Adipose tissue (tissue), 3 donors: ENCODE measurements at regions not wholly inside any gene's neighbourhood (a gene's known extent, or its start where the extent isn't known, plus 50 kb on each side); places are given as distances from the start of the nearest gene placed in this dataset.
"Not testable (repeated sequence)": the region's sequence is repeated elsewhere in the genome, so short reads cannot be mapped to it uniquely, and the experiment has no call there.

ENCODE experiments used
- H3K27ac ChIP-seq: one replicate; pipeline ENCODE4 v1.5.1; 2013; ENCODE audit warnings: low read depth, low read length
- WGBS, 3 donors: extraction: QIAGEN DNeasy Blood & Tissue Kit; methylation state at CpG; one replicate each; pipeline ENCODE4 v1.1.7; 2013; 5-methylcytosine and 5-hydroxymethylcytosine counted together
- donor health status: healthy with polysubstance abuse.
- donor health status: Bipolar disorder and iron deficiency.
- donor health status: healthy.

DNA sequence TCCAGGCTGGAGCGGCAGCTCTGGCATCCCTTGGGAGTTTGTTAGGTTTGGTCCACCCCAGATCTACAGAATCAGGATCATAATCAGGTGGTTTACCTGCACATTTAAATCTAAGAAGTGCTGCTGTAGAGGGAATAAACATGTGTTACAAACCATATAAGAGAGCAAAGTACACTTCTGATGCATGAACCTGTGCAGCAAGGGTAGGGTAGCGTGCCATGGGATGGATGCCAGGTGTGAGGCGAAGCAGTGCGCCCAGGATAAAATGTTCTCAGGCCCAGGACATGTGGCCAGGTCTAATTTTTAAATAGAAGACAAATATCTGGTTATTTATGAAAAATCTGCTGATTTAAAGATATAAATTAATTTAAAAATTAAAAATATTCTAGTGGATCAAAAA, 308.8 kb upstream of the USP24 start:
- WGBS, 3 donors = 61 to 95% (median 86%) methylated on average over 4 of the region's 4 CpGs
- H3K27ac ChIP-seq = no peak overlapping the region

- 43 to 96% (median 73%) methylated on average over 2 of the region's 2 CpGs for WGBS, 3 donors
- no peak overlapping the region for H3K27ac ChIP-seq
Measured at GRCh38 chr1:55522982-55523381, 307.8 kb upstream of the USP24 start.

- no peak overlapping the region for H3K27ac ChIP-seq
- WGBS, 3 donors = 69 to 79% (median 74%) methylated on average over 7 of the region's 7 CpGs
Measured at GRCh38 chr1:55522353-55522903, 307.3 kb upstream of the USP24 start.

GRCh38 chr1:55520861-55521260, 305.7 kb upstream of the USP24 start:
- no peak overlapping the region for H3K27ac ChIP-seq
- WGBS, 3 donors = 89 to 96% (median 91%) methylated on average over 2 of the region's 2 CpGs

DNA sequence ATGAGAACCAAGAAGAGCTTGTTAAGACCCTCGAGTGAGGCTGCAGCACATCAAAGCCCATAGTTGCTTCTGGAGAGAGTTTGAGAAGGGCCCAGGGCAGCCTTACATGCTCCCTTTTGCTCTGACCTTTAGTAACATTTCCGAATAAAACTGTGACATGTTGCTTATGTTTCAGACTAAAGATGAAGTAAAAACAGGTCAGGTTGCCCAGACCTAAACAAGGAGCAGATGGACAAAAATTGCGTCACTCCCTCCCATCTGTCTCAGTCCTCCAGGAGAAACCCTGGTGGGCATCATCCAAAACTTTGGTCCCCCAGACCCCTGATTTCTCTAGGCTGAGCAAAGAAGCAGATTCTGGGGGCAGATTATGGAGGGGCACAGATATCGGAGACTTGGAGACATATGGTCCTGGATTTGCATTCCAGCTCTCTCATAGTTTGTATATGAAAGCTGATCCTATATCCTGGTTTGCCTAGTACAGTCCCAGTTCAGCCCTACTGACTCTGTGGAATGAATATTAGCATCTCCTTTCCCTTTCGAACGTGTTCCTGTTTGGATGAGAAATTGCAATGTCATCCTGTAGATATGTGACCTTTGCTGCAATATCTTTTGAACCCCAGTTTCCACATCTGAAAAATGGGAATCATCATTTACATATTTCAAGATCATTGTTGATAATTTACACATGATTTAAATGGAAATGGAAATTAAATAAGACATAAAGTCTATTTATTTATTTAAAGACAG, 304.9 kb upstream of the USP24 start:
- WGBS, 3 donors = 78 to 85% (median 79%) methylated on average over 6 of the region's 6 CpGs
- H3K27ac ChIP-seq = no peak overlapping the region

DNA sequence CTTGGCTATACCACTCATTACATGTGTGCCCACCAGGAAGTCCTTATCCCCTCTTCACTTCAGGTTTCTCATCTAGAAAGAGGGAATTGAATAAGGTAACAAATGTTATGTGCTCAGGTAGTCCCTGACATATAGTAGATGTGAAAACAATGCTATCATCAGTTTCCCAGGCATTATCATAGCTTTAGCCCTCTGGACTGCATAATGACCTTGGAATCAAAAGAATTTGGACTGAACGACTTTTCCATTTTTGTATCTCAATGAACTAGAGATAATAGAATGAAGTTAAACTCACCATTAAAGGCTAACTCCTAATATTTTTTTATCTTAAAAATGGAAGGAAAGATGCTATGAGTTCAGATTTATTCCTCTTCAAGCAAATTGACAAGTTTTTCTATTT, 304.1 kb upstream of the USP24 start:
- 26 to 72% (median 65%) methylated on average over 1 of the region's 1 CpG for WGBS, 3 donors
- H3K27ac ChIP-seq = no peak overlapping the region

GRCh38 chr1:55517036-55517435, 301.9 kb upstream of the USP24 start:
- WGBS, 3 donors = 75 to 86% (median 77%) methylated on average over 5 of the region's 5 CpGs
- no peak overlapping the region for H3K27ac ChIP-seq

- WGBS, 3 donors = 62 to 81% (median 77%) methylated on average over 4 of the region's 4 CpGs
- not testable (repeated sequence) for H3K27ac ChIP-seq
Measured at GRCh38 chr1:55514571-55514970, 299.4 kb upstream of the USP24 start.

DNA sequence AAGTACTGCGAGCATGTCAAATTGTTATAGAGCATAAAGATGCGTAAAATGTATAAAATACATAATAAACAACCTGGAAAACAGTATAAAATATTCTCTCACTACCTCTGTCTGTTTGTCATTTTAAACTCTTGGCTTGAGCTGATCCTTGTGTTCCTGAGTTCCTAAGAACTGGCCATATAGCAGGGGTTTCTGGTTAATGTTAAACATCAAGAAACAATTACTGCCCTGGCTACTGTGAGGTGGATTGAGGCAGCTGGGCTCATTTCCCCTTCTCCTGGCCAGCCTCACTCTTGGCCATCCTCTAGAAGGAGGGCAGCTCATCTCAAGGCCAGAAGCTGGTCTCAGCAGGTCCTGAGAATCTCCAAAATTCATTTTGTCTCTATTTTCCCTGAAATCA, 297.3 kb upstream of the USP24 start:
- 97 to 99% (median 98%) methylated on average over 2 of the region's 2 CpGs for WGBS, 3 donors
- H3K27ac ChIP-seq = no peak overlapping the region

DNA sequence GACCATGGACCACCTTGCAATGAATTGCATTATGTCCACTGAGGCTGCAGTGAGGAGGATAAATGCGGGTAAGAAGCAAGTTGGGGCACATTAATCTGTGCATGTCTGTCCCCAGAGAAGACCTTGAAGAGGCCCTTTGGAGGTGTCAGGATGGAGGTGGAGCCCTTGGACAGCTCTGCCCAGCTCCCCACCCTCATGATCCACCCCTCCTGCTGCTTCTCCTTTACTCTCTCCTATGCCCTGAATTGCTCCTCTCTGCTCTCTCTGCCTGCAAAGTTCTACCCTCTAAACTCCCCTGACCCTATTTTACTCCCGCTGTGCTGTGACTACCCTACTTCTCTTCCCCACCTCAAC, 292.4 kb upstream of the USP24 start:
- H3K27ac ChIP-seq = no peak overlapping the region
- WGBS, 3 donors = 80 to 98% (median 95%) methylated on average over 2 of the region's 2 CpGs

- H3K27ac ChIP-seq = no peak overlapping the region
- WGBS, 3 donors = 80 to 84% (median 84%) methylated on average over 6 of the region's 6 CpGs
Measured at GRCh38 chr1:55506740-55507577, 291.8 kb upstream of the USP24 start.

DNA sequence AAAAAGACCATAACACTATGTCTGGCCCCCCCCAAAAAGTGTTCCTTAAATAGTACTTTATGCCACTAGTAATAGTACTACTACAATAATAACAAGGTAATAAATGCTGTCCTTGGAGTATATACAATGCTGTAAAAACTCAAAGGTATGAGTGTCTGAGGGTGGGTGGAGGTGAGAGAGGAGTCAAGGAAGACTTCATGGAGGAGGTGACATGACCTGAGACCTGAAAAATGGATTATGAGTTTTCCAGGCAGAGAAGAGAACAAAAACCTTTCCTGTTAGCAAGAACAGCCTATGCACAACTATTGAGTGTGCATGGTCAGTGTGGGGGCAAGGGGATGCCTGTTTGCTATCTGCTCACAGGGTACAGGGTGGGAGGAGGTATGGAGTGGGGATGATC, 290.2 kb upstream of the USP24 start:
- no peak overlapping the region for H3K27ac ChIP-seq

DNA sequence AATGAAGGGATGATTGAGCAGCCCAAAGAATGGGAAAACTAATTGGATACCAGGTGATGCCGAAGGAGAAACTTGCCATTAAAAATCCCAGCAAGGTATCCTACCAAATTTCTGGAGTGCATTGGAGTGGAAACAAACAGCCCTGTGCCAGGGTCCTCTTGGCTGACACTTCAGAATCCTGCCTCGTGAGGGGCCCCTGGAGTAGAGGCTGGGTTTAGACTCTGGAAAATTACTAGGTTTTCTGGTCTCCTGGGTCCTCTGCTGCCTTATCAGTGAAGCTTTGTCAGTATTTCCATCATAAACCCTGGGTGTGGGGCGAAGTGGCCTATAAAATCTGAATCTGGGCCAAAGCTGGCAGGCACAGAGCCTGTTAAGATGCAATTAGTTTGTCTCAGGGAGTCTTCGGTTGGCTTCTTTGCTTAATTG, 289.2 kb upstream of the USP24 start:
- 67 to 76% (median 71%) methylated on average over 4 of the region's 4 CpGs for WGBS, 3 donors

DNA sequence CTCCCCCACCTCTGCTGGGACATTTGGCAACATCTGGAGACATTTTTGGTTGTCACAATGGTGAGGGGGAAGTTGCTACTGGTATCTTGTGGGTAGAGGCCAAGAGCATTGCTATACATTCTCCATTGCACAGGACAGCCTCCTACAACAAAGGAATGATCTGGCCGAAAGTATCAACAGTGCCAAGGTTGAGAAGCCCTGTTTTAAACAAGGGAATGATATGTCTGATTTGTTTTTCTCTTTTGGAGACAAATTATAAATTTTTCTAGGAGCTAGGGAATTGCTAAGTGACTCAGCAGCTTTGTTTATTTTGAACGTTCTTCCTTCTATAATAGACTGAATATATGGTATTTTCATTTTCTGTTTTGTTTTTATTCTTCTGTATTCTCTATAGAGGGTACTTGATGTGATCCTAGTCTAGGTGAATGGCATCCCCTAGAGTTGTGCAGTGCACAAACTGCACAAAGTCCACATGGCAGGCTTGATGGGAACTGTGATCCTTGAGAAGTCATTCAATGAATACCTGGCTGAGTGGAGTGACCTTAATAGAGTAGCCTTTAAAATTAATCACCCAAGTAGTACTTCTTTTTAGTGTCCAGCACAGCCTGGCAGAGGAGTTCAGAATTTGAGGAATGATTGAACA, 288.6 kb upstream of the USP24 start:
- 56 to 68% (median 63%) methylated on average over 2 of the region's 2 CpGs for WGBS, 3 donors
- H3K27ac ChIP-seq = no peak overlapping the region

More for the DNA sequence above, 289.2 kb upstream of the USP24 start:
- no peak overlapping the region for H3K27ac ChIP-seq

DNA sequence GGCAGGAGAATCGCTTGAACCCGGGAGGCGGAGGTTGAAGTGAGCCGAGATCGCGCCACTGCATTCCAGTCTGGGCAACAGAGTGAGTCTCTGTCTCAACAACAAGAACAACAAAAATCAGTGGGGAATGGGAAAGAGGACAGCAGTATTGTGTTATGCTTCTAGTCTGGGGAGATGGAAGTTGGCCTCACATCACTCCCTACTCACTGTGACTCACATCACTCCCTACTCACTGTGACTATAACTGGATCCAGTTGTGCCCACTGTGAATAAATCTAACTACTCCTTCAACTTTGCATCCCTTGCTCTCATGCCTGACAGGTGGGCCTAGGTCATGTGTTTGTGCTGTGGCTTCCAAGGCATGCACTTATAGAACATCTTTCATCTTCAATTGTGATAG, 285.4 kb upstream of the USP24 start:
- H3K27ac ChIP-seq = no peak overlapping the region
- WGBS, 3 donors = 95 to 99% (median 96%) methylated on average over 6 of the region's 6 CpGs

GRCh38 chr1:55490547-55490946, 275.4 kb upstream of the USP24 start:
- no peak overlapping the region for H3K27ac ChIP-seq
- WGBS, 3 donors = 47 to 84% (median 67%) methylated on average over 1 of the region's 1 CpG

DNA sequence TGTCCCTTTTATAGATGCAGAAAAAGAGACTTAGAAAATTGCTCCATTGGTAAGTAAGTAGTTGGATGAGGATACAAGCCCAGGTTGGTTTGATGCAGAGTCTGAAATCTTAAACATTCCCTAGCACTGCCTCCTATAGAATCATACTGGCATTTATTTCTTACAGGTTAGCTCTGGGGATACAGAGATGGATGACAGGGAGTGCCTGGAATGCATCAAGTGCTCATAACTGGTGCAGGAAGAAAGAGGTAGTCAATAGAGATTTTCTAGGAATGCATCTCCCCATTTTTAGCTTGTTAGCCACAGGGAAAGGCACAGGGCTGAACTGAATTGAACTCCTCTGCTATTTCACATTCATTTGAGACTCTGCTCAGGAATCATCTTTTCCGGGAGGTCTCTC, 269.0 kb upstream of the USP24 start:
- 89 to 100% (median 94%) methylated on average over 1 of the region's 1 CpG for WGBS, 3 donors

GRCh38 chr1:55483523-55483922, 268.4 kb upstream of the USP24 start:
- WGBS, 3 donors = 67 to 88% (median 74%) methylated on average over 2 of the region's 2 CpGs
- no peak overlapping the region for H3K27ac ChIP-seq

More for the DNA sequence above, 269.0 kb upstream of the USP24 start:
- H3K27ac ChIP-seq = no peak overlapping the region

- WGBS, 3 donors = 87 to 93% (median 91%) methylated on average over 3 of the region's 3 CpGs
- no peak overlapping the region for H3K27ac ChIP-seq
Measured at GRCh38 chr1:55481634-55482033, 266.5 kb upstream of the USP24 start.
